OCI-LY1 (cell line): ENCODE measurements at regions not wholly inside any gene's neighbourhood (a gene's known extent, or its start where the extent isn't known, plus 50 kb on each side); places are given as distances from the start of the nearest gene placed in this dataset.

Source experiments
- EZH2 ChIP-seq: fragments of 200-600 bp; sonication (generic), shearing (Covaris generic); IDR thresholded peaks from 2 replicates; pipeline ENCODE4 v1.8.0; 2017; ENCODE audit warnings: borderline replicate concordance, mixed run types, mild to moderate bottlenecking, antibody characterized with exemption, low read length, moderate library complexity, mixed read lengths
- TF ChIP-seq, protein P1 (sequence below): fragments of 200-600 bp; sonication (generic), shearing (Covaris generic); IDR thresholded peaks from 2 replicates; pipeline ENCODE4 v1.5.1; 2017; ENCODE audit warnings: mild to moderate bottlenecking, antibody characterized with exemption, low read length, moderate library complexity, mixed read lengths

GRCh38 chr1:25066731-25067517 is 136.8 kb upstream of the RUNX3 start:
- TF ChIP-seq, protein P1, sequence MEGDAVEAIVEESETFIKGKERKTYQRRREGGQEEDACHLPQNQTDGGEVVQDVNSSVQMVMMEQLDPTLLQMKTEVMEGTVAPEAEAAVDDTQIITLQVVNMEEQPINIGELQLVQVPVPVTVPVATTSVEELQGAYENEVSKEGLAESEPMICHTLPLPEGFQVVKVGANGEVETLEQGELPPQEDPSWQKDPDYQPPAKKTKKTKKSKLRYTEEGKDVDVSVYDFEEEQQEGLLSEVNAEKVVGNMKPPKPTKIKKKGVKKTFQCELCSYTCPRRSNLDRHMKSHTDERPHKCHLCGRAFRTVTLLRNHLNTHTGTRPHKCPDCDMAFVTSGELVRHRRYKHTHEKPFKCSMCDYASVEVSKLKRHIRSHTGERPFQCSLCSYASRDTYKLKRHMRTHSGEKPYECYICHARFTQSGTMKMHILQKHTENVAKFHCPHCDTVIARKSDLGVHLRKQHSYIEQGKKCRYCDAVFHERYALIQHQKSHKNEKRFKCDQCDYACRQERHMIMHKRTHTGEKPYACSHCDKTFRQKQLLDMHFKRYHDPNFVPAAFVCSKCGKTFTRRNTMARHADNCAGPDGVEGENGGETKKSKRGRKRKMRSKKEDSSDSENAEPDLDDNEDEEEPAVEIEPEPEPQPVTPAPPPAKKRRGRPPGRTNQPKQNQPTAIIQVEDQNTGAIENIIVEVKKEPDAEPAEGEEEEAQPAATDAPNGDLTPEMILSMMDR: no peak
- no peak for TF ChIP-seq EZH2
